AG04450 (cell line): ENCODE measurements at regions not wholly inside any gene's neighbourhood (a gene's known extent, or its start where the extent isn't known, plus 50 kb on each side); places are given as distances from the start of the nearest gene placed in this dataset.

Experiments
- CTCF ChIA-PET: fragments of 300-600, 350-600 bp; formaldehyde crosslinking; extraction: SDS; loops from one replicate; lab custom pipeline; 2022; ENCODE audit warnings: antibody characterized with exemption, inconsistent platforms; lab: Charles Lee
- POLR2A ChIA-PET: fragments of 350-600 bp; formaldehyde crosslinking; extraction: SDS; loops from one replicate; lab custom pipeline; 2021; ENCODE audit warnings: antibody characterized with exemption, inconsistent platforms; lab: Yijun Ruan, JAX
- DNase-seq: peaks from one replicate; pipeline ENCODE4 v3.0.0-alpha.2; 2011; ENCODE audit warnings: low read depth, low spot score
- H3K27ac ChIP-seq: one replicate; pipeline ENCODE4 v1.5.1; 2012; ENCODE audit warnings: low read depth, low read length, control low read depth
- H3K27me3 ChIP-seq: one replicate; pipeline ENCODE4 v1.6.0; 2012; ENCODE audit warnings: low read length; ENCODE audit not compliant: control insufficient read depth, insufficient read depth
- H3K4me3 ChIP-seq: 2 replicates; pipeline ENCODE4 v1.5.1; 2011; ENCODE audit warnings: mild to moderate bottlenecking, low read depth, low read length, control low read depth
- H3K9me3 ChIP-seq: 2 replicates; pipeline ENCODE4 v1.5.1; 2012; ENCODE audit warnings: low read length; ENCODE audit not compliant: control insufficient read depth, insufficient read depth
- CTCF ChIP-seq: IDR thresholded peaks from 2 replicates; pipeline ENCODE4 v1.5.1; 2011; ENCODE audit warnings: low read depth, low read length, control low read depth, inconsistent platforms

GRCh38 chr4:149870008-149870407 lies 54.4 kb upstream of the IQCM start:
- POLR2A ChIA-PET = no interaction called here
- no peaks in the 10 kb centered on the region for H3K27me3 ChIP-seq
- H3K27ac ChIP-seq = no peak overlapping the region
- CTCF ChIA-PET = no interaction called here
- no peaks in the 10 kb centered on the region for H3K9me3 ChIP-seq
- TF ChIP-seq CTCF = no peak
- no peak for DNase-seq
- no peak overlapping the region for H3K4me3 ChIP-seq

- ChIA-PET CTCF (no interaction called here), POLR2A (no interaction called here)
- no peak for DNase-seq
- H3K9me3 ChIP-seq = no peaks in the 10 kb centered on the region
- no peak for TF ChIP-seq CTCF
- no peak overlapping the region for H3K27ac ChIP-seq
- no peaks in the 10 kb centered on the region for H3K27me3 ChIP-seq
- no peak overlapping the region for H3K4me3 ChIP-seq
Observed at GRCh38 chr4:149881744-149882143, 66.1 kb upstream of the IQCM start.

GRCh38 chr4:149882251-149882650 lies 66.6 kb upstream of the IQCM start:
- no peaks in the 10 kb centered on the region for H3K27me3 ChIP-seq
- no peak for TF ChIP-seq CTCF
- ChIA-PET POLR2A (no interaction called here), CTCF (no interaction called here)
- H3K9me3 ChIP-seq = no peaks in the 10 kb centered on the region
- DNase-seq = no peak
- no peak overlapping the region for H3K4me3 ChIP-seq
- H3K27ac ChIP-seq = no peak overlapping the region

- Histone ChIP-seq H3K4me3 (no peak overlapping the region), H3K9me3 (no peaks in the 10 kb centered on the region), H3K27me3 (no peaks in the 10 kb centered on the region), H3K27ac (no peak overlapping the region)
- CTCF ChIA-PET = no interaction called here
- no peak for TF ChIP-seq CTCF
- DNase-seq = no peak
- POLR2A ChIA-PET = no interaction called here
Observed at GRCh38 chr4:149884046-149884445, 68.4 kb upstream of the IQCM start.

GRCh38 chr4:149884529-149885181 lies 69.0 kb upstream of the IQCM start:
- TF ChIP-seq CTCF = no peak
- ChIA-PET CTCF (interaction anchor here (3.2 kb wide), 1 partner anchor 12 kb away, joined by 16 read pairs; no protein-coding TSS in a partner anchor), POLR2A (no interaction called here)
- H3K4me3 ChIP-seq = no peak overlapping the region
- H3K9me3 ChIP-seq = no peaks in the 10 kb centered on the region
- no peak overlapping the region for H3K27ac ChIP-seq
- no peak for DNase-seq
- H3K27me3 ChIP-seq = no peaks in the 10 kb centered on the region
